GM23338 (cell line): ENCODE measurements at regions not wholly inside any gene's neighbourhood (a gene's known extent, or its start where the extent isn't known, plus 50 kb on each side); places are given as distances from the start of the nearest gene placed in this dataset.

Experiments used
- CREB1 ChIP-seq: fragments of 250-450 bp; sonication (Bioruptor Pico); IDR thresholded peaks from 2 replicates; pipeline ENCODE4 v1.5.0; 2020; ENCODE audit warnings: low read depth, mild to moderate bottlenecking, moderate library complexity
- EZH2 ChIP-seq: fragments of 200-600 bp; sonication (generic); IDR thresholded peaks from one replicate; pipeline ENCODE4 v1.8.0; 2017; ENCODE audit warnings: antibody characterized with exemption, mild to moderate bottlenecking, low read depth; ENCODE audit not compliant: unreplicated experiment
- EZH2phosphoT487 ChIP-seq: fragments of 200-600 bp; sonication (generic); IDR thresholded peaks from one replicate; pipeline ENCODE4 v1.8.1; 2018; ENCODE audit warnings: antibody characterized with exemption; ENCODE audit not compliant: unreplicated experiment
- POLR2AphosphoS5 ChIP-seq: IDR thresholded peaks from 2 replicates; pipeline ENCODE4 v1.6.1; 2016; ENCODE audit warnings: antibody characterized with exemption, low read depth
- TF ChIP-seq, protein P1 (sequence below), 2 experiments: fragments of 200-600 bp in 1 of 2; sonication (generic) in 1 of 2; conservative IDR thresholded peaks; 2 replicates each; pipeline versions ENCODE4 v1.5.1 to v1.6.1; 2016 to 2017; ENCODE audit warnings: antibody characterized with exemption in 2 of 2, low read depth in 2 of 2, mild to moderate bottlenecking in 2 of 2, moderate library complexity in 1 of 2
- TF ChIP-seq, protein P2 (sequence below): IDR thresholded peaks from one replicate; pipeline ENCODE4 v1.6.1; 2018; ENCODE audit warnings: antibody characterized with exemption; ENCODE audit not compliant: unreplicated experiment
- TF ChIP-seq, protein P3 (sequence below): IDR thresholded peaks from 2 replicates; pipeline ENCODE4 v1.6.1; 2016; ENCODE audit warnings: antibody characterized with exemption

DNA sequence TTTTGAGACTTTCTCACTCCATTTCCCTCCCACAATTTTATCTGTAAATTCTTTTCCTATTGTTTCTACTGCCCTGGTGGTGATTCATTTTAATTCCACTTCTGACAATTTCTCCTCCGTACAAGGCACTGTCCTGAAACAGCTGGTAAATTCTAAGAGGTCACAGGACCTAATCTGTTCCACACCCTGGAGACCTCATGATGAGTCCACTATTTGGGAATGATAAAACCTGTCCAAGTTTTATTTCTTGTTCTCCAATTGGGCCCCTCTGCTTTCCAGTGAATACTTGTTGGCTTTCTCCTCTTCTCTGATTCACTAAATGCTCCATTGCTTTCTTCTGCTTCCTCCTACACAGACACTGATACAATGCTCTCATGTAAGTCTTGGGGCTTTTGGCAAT, 343.1 kb upstream of the DUSP10 start:
- TF ChIP-seq, protein P1, sequence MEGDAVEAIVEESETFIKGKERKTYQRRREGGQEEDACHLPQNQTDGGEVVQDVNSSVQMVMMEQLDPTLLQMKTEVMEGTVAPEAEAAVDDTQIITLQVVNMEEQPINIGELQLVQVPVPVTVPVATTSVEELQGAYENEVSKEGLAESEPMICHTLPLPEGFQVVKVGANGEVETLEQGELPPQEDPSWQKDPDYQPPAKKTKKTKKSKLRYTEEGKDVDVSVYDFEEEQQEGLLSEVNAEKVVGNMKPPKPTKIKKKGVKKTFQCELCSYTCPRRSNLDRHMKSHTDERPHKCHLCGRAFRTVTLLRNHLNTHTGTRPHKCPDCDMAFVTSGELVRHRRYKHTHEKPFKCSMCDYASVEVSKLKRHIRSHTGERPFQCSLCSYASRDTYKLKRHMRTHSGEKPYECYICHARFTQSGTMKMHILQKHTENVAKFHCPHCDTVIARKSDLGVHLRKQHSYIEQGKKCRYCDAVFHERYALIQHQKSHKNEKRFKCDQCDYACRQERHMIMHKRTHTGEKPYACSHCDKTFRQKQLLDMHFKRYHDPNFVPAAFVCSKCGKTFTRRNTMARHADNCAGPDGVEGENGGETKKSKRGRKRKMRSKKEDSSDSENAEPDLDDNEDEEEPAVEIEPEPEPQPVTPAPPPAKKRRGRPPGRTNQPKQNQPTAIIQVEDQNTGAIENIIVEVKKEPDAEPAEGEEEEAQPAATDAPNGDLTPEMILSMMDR (conservative IDR thresholded peaks at IDR 0.05; ENCODE audit: low read depth in 2 of 2) = no peak
- TF ChIP-seq CREB1 (no peak), POLR2AphosphoS5 (no peak), EZH2 (no peak), EZH2phosphoT487 (no peak)
- TF ChIP-seq, protein P2, sequence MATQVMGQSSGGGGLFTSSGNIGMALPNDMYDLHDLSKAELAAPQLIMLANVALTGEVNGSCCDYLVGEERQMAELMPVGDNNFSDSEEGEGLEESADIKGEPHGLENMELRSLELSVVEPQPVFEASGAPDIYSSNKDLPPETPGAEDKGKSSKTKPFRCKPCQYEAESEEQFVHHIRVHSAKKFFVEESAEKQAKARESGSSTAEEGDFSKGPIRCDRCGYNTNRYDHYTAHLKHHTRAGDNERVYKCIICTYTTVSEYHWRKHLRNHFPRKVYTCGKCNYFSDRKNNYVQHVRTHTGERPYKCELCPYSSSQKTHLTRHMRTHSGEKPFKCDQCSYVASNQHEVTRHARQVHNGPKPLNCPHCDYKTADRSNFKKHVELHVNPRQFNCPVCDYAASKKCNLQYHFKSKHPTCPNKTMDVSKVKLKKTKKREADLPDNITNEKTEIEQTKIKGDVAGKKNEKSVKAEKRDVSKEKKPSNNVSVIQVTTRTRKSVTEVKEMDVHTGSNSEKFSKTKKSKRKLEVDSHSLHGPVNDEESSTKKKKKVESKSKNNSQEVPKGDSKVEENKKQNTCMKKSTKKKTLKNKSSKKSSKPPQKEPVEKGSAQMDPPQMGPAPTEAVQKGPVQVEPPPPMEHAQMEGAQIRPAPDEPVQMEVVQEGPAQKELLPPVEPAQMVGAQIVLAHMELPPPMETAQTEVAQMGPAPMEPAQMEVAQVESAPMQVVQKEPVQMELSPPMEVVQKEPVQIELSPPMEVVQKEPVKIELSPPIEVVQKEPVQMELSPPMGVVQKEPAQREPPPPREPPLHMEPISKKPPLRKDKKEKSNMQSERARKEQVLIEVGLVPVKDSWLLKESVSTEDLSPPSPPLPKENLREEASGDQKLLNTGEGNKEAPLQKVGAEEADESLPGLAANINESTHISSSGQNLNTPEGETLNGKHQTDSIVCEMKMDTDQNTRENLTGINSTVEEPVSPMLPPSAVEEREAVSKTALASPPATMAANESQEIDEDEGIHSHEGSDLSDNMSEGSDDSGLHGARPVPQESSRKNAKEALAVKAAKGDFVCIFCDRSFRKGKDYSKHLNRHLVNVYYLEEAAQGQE = no peak
- TF ChIP-seq, protein P3, sequence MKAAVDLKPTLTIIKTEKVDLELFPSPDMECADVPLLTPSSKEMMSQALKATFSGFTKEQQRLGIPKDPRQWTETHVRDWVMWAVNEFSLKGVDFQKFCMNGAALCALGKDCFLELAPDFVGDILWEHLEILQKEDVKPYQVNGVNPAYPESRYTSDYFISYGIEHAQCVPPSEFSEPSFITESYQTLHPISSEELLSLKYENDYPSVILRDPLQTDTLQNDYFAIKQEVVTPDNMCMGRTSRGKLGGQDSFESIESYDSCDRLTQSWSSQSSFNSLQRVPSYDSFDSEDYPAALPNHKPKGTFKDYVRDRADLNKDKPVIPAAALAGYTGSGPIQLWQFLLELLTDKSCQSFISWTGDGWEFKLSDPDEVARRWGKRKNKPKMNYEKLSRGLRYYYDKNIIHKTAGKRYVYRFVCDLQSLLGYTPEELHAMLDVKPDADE = no peak
